GM12892 (cell line): ENCODE measurements at regions not wholly inside any gene's neighbourhood (a gene's known extent, or its start where the extent isn't known, plus 50 kb on each side); places are given as distances from the start of the nearest gene placed in this dataset.

Experiments used
- POLR2A ChIP-seq: IDR thresholded peaks from 2 replicates; pipeline ENCODE4 v1.6.1; 2011; ENCODE audit warnings: low read depth, low read length, control low read depth
- TAF1 ChIP-seq: IDR thresholded peaks from 2 replicates; pipeline ENCODE4 v1.6.1; 2011; ENCODE audit warnings: low read depth, mild to moderate bottlenecking, control low read depth, low read length, borderline replicate concordance

DNA sequence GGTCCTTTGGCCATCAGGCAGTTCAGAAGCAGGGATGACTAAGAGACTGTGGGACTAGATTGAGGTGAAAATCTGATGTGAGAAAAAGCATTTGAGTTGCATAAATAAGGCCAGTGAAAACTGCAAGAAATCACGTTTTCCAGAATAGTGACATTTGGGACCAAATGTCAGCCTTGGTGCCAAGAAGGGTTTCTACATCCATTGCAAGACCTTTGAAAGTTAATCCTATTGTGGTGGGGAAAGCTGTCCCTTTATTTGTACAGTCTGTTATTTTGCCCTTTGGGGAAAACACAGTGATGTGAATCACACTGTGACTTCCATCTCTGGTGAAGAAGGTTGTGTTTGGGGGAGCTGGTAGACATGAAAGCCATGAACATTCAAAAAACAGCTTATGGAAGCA is 153.5 kb upstream of the SIX2 start:
- TF ChIP-seq TAF1 (no peak), POLR2A (no peak)
